Left ventricle myocardium superior (tissue), 1 donor: ENCODE measurements at regions not wholly inside any gene's neighbourhood (a gene's known extent, or its start where the extent isn't known, plus 50 kb on each side); places are given as distances from the start of the nearest gene placed in this dataset.
"Not testable (repeated sequence)": the region's sequence is repeated elsewhere in the genome, so short reads cannot be mapped to it uniquely, and the experiment has no call there.

Source experiments
- ATAC-seq: fragments of 200-7000 bp; cut with Tn5 transposase; one replicate; pipeline ENCODE4 v1.9.1; 2020; ENCODE audit warnings: mild to moderate bottlenecking, moderate library complexity
- DNase-seq: peaks from one replicate; pipeline ENCODE4 v3.0.0-alpha.2; 2020
- intact Hi-C: fragments of 100-400 bp; cut with micrococcal nuclease; formaldehyde crosslinking; loops from one replicate; pipeline ENCODE4 v1.11.0; 2022
- donor health status: DM: no; HTN: yes; CAD: no; lungs with severe emphysema.

- DNase-seq, result no peak
- intact Hi-C loops, result loop anchor here (5.0 kb wide), 1 partner anchor 279 kb away; no protein-coding TSS in a partner anchor
Measured at GRCh38 chr2:84022810-84023431, 436.2 kb downstream of the SUCLG1 start.

GRCh38 chr2:84017010-84017409, 442.1 kb downstream of the SUCLG1 start:
- ATAC-seq, result no peak
- no peak for DNase-seq
- intact Hi-C loops, result no loop called here

More at GRCh38 chr2:84022810-84023431, 436.2 kb downstream of the SUCLG1 start:
- no peak for ATAC-seq

GRCh38 chr2:84016183-84016582, 442.9 kb downstream of the SUCLG1 start:
- ATAC-seq (no peak), DNase-seq (no peak)
- intact Hi-C loops, result no loop called here

GRCh38 chr2:83997889-83998288, 461.2 kb downstream of the SUCLG1 start:
- intact Hi-C loops, result no loop called here
- DNase-seq (no peak), ATAC-seq (no peak)

- intact Hi-C loops, result no loop called here
- no peak for DNase-seq
- no peak for ATAC-seq
Measured at GRCh38 chr2:83994633-83995179, 464.4 kb downstream of the SUCLG1 start.

GRCh38 chr2:83993873-83994632, 465.0 kb downstream of the SUCLG1 start:
- ATAC-seq, result no peak
- intact Hi-C loops, result no loop called here
- DNase-seq, result no peak

- no peak for DNase-seq
- ATAC-seq, result no peak
- intact Hi-C loops, result no loop called here
Measured at GRCh38 chr2:83991992-83992391, 467.1 kb downstream of the SUCLG1 start.

GRCh38 chr2:83990636-83991035, 468.4 kb downstream of the SUCLG1 start:
- no peak for ATAC-seq
- DNase-seq, result no peak
- intact Hi-C loops, result no loop called here

GRCh38 chr2:83976628-83977027, 482.5 kb downstream of the SUCLG1 start:
- ATAC-seq, intact Hi-C loops, DNase-seq: not testable (repeated sequence)

- intact Hi-C loops, result no loop called here
- DNase-seq (no peak), ATAC-seq (no peak)
Measured at GRCh38 chr2:83972128-83972527, 487.0 kb downstream of the SUCLG1 start.

GRCh38 chr2:83971547-83971946, 487.5 kb downstream of the SUCLG1 start:
- intact Hi-C loops, result no loop called here
- DNase-seq (no peak), ATAC-seq (no peak)

GRCh38 chr2:83970217-83970929, 488.7 kb downstream of the SUCLG1 start:
- no peak for DNase-seq
- intact Hi-C loops, result no loop called here
- ATAC-seq, result no peak

GRCh38 chr2:83969085-83969484, 490.0 kb downstream of the SUCLG1 start:
- no peak for ATAC-seq
- intact Hi-C loops, result no loop called here
- DNase-seq, result no peak

- DNase-seq, result no peak
- intact Hi-C loops, result no loop called here
- no peak for ATAC-seq
Measured at GRCh38 chr2:83967854-83968253, 491.2 kb downstream of the SUCLG1 start.

GRCh38 chr2:83966946-83967345, 492.1 kb downstream of the SUCLG1 start:
- intact Hi-C loops, result not testable (repeated sequence)

GRCh38 chr2:83961512-83961911, 497.6 kb downstream of the SUCLG1 start:
- intact Hi-C loops, result no loop called here
- ATAC-seq, result no peak
- no peak for DNase-seq

More at GRCh38 chr2:83966946-83967345, 492.1 kb downstream of the SUCLG1 start:
- ATAC-seq, DNase-seq: not testable (repeated sequence)

GRCh38 chr2:83960371-83960770, 498.7 kb downstream of the SUCLG1 start:
- ATAC-seq, result no peak
- intact Hi-C loops, result no loop called here
- no peak for DNase-seq

GRCh38 chr2:83959266-83959665, 499.8 kb downstream of the SUCLG1 start:
- DNase-seq (no peak), ATAC-seq (no peak)
- intact Hi-C loops, result no loop called here

- intact Hi-C loops, result no loop called here
- ATAC-seq (no peak), DNase-seq (no peak)
Measured at GRCh38 chr2:83956991-83957390, 502.1 kb downstream of the SUCLG1 start.

- intact Hi-C loops, result no loop called here
- DNase-seq (no peak), ATAC-seq (no peak)
Measured at GRCh38 chr2:83953697-83954096, 505.4 kb downstream of the SUCLG1 start.
